LoVo (cell line): ENCODE measurements at regions not wholly inside any gene's neighbourhood (a gene's known extent, or its start where the extent isn't known, plus 50 kb on each side); places are given as distances from the start of the nearest gene placed in this dataset.

Experiments
- DNase-seq: peaks from one replicate; pipeline ENCODE4 v3.0.0-alpha.2; 2016; ENCODE audit warnings: low spot score

DNA sequence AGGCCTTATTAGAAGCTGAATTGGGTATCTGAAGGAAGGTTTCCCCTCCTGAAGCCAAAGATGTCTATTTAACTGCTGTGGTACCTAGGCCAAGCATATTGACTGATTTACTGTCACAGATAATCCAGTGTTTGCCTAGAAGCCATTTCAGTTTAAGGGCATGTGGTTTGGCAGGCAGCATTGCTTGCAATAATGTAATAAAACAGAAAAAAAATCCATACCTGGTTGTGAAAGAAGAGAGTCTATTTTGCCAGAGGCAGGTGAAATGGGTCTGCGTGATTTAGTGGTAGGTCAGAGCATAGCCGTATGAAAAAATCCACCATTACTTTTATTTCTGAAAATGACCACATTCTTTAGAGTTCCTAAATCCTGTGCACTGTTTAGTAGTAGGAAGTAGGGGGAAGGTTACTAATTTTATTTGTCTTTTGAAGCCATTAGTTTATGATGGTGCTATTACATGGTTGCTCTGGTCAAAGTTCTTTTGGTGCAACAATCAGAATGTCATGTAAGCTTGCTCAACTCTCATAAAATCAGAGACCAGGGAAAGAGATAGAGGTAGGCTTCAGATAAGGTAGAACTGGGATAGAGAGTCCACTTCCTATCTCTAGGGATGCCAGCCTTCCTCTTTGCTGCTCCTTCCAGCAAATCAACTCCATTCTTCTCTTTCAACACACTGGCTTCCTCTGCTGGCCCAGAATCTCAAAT lies 343.4 kb downstream of the GPD2 start:
- peak; percentile 58 for DNase-seq

DNA sequence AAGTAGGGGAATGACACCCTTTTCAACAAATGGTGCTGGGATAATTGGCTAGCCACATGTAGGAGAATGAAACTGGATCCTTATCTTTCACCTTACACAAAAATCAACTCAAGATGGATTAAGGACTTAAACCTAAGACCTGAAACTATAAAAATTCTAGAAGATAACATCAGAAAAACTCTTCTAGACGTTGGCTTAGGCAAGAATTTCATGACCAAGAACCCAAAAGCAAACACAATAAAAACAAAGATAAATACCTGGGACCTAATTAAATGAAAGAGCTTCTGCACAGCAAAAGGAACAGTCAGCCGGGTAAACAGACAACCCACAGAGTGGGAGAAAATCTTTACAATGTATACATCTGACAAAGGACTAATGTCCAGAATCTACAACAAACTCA lies 345.5 kb downstream of the GPD2 start:
- DNase-seq = peak; percentile 8

- DNase-seq = no peak
Measured at GRCh38 chr2:156784020-156784701, 348.0 kb downstream of the GPD2 start.

- DNase-seq = no peak
Measured at GRCh38 chr2:156787517-156787916, 351.3 kb downstream of the GPD2 start.

- DNase-seq = no peak
Measured at GRCh38 chr2:156790343-156791037, 354.3 kb downstream of the GPD2 start.

GRCh38 chr2:156792242-156792840 lies 356.2 kb downstream of the GPD2 start:
- no peak for DNase-seq

DNA sequence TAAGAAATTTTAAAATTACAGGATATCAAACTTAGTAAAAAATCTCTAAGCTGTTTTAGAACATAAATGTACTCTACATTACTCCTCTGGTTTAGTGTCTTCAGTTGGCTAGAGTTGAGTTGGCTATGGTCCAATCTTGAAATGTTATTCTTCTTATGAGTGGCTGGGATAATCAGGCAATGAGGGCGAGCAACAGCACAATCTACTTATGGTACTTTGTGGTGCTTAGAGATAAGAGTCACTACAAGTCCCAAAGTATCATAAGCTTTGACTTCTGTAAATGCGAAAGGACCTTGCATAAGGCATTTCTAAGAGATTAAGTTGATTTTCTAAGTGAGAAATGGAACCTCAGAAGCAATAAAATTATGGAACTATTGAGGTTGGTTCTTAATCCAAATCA lies 361.7 kb downstream of the GPD2 start:
- no peak for DNase-seq

GRCh38 chr2:156800065-156800653 lies 364.0 kb downstream of the GPD2 start:
- no peak for DNase-seq

DNA sequence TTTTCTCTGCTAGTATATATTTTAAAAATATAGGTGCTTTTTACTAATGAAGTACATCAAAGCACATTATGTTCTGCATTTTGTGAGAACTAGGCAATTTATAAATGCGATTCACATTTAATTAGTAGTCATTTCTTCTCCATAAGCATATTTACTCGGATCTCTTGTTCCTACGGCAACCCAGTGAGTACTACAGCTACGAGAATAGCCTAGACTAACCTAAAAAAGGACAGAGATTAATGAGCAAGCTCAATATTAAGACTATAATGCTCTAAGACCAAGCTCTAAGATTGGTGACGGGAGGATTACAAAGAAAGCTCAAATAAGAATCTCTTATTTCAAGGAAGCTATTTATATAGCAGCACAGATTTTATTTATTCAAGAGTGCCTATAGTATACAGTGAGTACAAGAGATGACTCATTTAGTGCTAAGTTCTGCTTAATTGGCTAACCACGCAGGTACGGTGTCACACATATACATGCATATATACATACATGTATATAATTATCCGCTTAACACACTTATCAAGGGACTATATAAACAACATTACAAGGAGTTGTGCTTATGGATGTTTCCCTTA lies 364.7 kb downstream of the GPD2 start:
- DNase-seq = no peak

DNA sequence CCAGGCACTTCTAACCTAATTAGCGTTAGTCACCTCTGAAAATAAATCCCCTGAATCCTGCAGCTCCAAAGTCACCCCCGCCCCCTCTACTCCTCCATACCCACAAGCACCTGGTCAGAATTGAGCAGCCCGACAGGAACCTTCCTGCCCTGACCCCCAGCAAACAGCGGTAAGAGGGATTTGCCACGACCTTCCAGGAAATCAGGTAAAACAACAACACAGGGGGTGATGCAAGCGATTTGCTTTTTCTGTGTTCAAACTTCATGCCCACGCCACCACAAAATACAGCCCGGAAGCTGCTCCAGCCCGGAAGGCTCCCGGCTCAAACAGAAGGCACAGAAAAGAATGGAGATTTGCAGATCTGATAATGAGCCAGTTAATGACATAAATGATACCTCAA lies 367.1 kb downstream of the GPD2 start:
- DNase-seq = no peak

DNA sequence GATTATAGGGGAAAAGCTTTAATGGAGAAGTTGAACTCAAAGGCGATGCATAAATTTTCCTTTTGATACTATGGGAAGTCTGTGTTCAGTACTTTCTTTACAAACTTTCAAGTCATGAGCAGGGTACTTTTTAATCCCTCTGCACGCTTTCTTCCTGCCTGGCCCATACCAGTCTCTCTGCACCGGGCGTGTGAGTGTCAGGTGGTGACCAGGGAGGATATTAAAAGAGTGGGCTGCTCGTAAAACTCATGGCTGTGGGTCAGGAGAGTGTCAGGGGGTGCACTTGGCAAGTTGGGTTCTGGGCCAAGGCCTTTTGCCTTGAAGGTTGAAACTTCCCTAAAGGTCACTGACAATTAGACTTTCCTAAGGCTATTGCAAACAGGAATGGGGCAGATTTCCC lies 367.8 kb downstream of the GPD2 start:
- DNase-seq = no peak

DNA sequence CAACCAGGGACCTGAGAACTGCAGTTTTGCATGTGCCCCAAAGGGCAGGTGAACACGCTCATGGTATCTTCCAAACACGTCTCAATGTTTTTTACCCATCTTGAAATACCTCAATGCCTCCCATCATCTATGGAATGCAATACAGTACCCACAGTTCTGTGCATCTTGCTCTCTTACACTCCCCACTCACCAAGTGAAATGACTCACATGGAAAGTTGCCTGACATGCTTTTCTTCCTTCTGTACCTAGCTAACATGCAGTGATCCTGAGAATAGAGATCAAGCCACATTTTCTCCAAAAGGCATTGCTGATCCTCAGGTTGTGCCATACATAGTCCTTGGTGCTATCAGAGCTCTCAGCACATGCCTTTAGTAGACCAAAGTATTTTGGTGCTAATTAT lies 373.9 kb downstream of the GPD2 start:
- DNase-seq = no peak

- DNase-seq = no peak
Measured at GRCh38 chr2:156812496-156812895, 376.3 kb downstream of the GPD2 start.

DNA sequence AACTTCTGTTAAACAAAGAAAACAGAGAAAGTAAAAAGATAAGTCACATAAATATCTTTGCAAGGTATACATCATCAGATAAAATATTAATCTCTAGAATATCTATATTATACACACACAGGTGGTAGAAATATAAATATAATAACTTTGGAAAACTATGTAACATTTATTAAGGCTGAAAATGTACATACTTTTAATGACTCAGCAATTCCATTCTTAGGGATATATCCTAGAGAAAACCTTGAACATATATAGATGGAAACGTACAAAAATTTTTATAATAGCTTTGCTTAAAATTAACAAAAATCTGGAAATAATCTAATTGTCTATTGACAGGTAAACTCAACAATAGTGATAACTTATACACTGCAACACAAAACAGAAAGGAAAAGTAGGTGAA lies 381.3 kb downstream of the GPD2 start:
- DNase-seq = no peak

GRCh38 chr2:156818221-156818620 lies 382.0 kb downstream of the GPD2 start:
- no peak for DNase-seq

- DNase-seq = no peak
Measured at GRCh38 chr2:156818944-156819343, 382.8 kb downstream of the GPD2 start.

DNA sequence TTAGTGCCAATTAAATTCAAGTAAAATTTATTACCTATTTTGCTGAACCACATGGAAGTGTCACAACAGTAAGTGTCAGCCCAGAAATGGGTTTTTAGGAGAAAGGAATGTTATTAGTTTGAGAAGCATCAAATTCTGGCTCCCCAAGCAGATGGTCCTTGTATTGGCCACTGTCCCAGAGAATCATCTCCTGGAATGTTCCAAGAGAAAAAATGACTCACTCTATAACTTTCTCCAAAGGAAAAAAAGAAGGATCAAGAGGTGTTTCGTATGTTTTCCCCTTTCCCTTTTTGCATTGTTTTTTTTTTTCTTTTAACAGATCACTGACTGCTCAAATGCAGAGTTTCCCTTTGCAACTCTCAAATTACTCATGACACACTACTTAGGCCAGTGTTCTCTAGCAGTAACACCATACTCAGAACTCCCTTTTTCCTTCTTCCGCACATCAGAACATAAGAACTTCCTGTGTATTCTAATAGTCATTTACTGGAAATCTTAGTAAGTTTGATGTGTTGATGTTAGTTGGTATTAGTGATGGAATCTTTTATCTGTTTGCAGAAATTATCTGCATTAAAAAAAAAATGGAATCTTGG lies 390.3 kb downstream of the GPD2 start:
- DNase-seq = no peak

GRCh38 chr2:156834431-156834830 lies 398.3 kb downstream of the GPD2 start:
- no peak for DNase-seq

- no peak for DNase-seq
Measured at GRCh38 chr2:156837635-156838370, 401.6 kb downstream of the GPD2 start.

GRCh38 chr2:156841321-156841720 lies 405.1 kb downstream of the GPD2 start:
- no peak for DNase-seq
